Activated naive CD4-positive, alpha-beta T cell treated with anti-CD3 and anti-CD28 coated beads, Interleukin-2, amount 50 U/mL, for 72 hours (primary cell): ENCODE measurements at regions not wholly inside any gene's neighbourhood (a gene's known extent, or its start where the extent isn't known, plus 50 kb on each side); places are given as distances from the start of the nearest gene placed in this dataset.

Experiments
- ATAC-seq, 2 donors: fragments of 150-1000 bp; cut with Tn5 transposase; 2 replicates each; pipeline ENCODE4 v1.10.0; 2021; ENCODE audit warnings: mild to moderate bottlenecking in 2 of 2, moderate library complexity in 2 of 2
- DNase-seq, 2 donors: peaks; one replicate each; pipeline ENCODE4 v3.0.0; 2021 to 2022; ENCODE audit warnings: low spot score in 2 of 2
- H3K27ac Mint-ChIP-seq, 2 donors: one replicate each; pipeline ENCODE4 v1.8.0; 2022; ENCODE audit warnings: mild to moderate bottlenecking in 2 of 2, mixed read lengths in 2 of 2
- H3K36me3 Mint-ChIP-seq, 2 donors: one replicate each; pipeline ENCODE4 v1.8.0; 2022; ENCODE audit warnings: mixed read lengths in 2 of 2
- H3K9me3 Mint-ChIP-seq, 2 donors: one replicate each; pipeline ENCODE4 v1.8.0; 2022; ENCODE audit warnings: mixed read lengths in 2 of 2

GRCh38 chr3:34213478-34213877, 415.0 kb downstream of the PDCD6IP start:
- ATAC-seq, result no peak
- DNase-seq, result no peak
- Mint-ChIP-seq H3K9me3 (no peaks in the 10 kb centered on the region), H3K27ac (no peak overlapping the region), H3K36me3 (no peaks in the 10 kb centered on the region)

GRCh38 chr3:34216711-34217335, 418.4 kb downstream of the PDCD6IP start:
- no peak for ATAC-seq
- no peaks in the 10 kb centered on the region for H3K9me3 Mint-ChIP-seq
- H3K36me3 Mint-ChIP-seq, result no peaks in the 10 kb centered on the region
- H3K27ac Mint-ChIP-seq, result no peak overlapping the region
- no peak for DNase-seq

GRCh38 chr3:34218706-34219385, 420.4 kb downstream of the PDCD6IP start:
- Mint-ChIP-seq H3K9me3 (no peaks in the 10 kb centered on the region), H3K27ac (no peak overlapping the region), H3K36me3 (no peaks in the 10 kb centered on the region)
- ATAC-seq (no peak), DNase-seq (no peak)

- no peak for DNase-seq
- Mint-ChIP-seq H3K36me3 (no peaks in the 10 kb centered on the region), H3K9me3 (no peaks in the 10 kb centered on the region), H3K27ac (no peak overlapping the region)
- ATAC-seq, result no peak
These were observed 421.1 kb downstream of the PDCD6IP start for GRCh38 chr3:34219556-34219955.

DNA sequence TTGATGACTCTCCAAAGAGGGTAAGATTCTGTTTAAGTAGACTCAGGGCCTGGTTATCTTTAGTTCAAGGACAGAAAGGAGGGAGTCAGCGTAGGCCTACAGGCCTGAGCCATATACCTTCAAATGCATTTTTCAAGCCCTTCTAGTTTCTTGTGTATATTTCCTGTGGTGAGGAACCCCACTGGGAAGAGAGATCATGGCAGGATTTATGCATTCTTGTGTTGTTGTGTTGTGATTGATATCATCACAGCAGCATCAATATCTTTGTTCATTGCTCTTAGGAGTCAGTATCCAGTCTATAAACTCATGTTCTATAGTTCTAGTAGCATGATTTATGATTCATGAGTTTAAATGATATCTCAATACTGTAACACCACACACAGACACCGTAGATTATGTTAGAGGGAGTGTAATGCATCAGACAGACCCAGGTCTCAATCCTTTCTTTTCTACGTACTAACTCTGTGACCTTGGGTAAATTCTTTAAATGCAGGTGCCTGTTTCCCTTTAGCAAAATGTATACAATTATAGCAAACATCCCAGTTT, 427.5 kb downstream of the PDCD6IP start:
- DNase-seq, result no peak
- no peak overlapping the region for H3K27ac Mint-ChIP-seq
- no peaks in the 10 kb centered on the region for H3K36me3 Mint-ChIP-seq
- ATAC-seq, result no peak
- H3K9me3 Mint-ChIP-seq, result no peaks in the 10 kb centered on the region

- ATAC-seq (no peak), DNase-seq (no peak)
- Mint-ChIP-seq H3K36me3 (no peaks in the 10 kb centered on the region), H3K27ac (no peak overlapping the region), H3K9me3 (no peaks in the 10 kb centered on the region)
These were observed 431.4 kb downstream of the PDCD6IP start for GRCh38 chr3:34229876-34230275.

DNA sequence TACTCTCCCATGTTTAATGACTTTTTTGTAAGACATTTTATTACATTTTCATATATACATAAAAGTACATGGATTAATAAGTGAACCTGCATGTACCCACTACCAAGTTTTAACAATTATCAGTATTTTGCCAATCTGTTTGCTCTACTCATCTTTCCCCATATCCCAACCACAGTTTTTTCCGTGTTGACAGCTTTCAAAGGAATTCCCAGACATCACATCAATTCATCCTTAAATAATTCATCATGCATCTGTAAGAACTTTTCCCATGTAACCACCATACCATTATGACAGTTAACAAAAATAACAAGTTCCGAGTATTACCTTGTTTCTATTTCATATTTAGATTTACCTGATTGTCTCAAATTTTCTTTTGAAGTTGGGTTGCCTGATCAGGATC, 436.7 kb downstream of the PDCD6IP start:
- DNase-seq, result no peak
- ATAC-seq, result no peak

DNA sequence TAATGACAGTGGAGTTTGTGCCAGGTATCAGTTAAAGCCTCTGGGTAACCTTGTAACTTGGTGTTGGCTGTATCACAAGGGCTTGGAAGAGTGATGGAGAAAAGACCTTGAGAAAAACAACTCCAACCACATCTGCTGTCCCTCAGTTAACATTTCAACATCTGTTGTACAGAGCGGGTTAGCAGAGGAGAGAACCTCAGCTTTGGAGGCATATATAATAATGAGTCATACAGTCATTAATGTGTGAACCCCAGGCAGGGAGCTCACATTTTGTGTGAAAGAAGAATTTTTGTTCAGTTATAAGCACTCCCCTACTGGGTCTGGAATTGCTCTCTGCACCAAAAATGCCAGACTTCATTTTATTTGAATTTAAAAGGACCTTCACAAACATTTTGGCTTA, 439.5 kb downstream of the PDCD6IP start:
- no peaks in the 10 kb centered on the region for H3K9me3 Mint-ChIP-seq
- DNase-seq (no peak), ATAC-seq (no peak)
- no peak overlapping the region for H3K27ac Mint-ChIP-seq
- no peaks in the 10 kb centered on the region for H3K36me3 Mint-ChIP-seq

More for the DNA sequence above, 436.7 kb downstream of the PDCD6IP start:
- Mint-ChIP-seq H3K9me3 (no peaks in the 10 kb centered on the region), H3K36me3 (no peaks in the 10 kb centered on the region), H3K27ac (no peak overlapping the region)

DNA sequence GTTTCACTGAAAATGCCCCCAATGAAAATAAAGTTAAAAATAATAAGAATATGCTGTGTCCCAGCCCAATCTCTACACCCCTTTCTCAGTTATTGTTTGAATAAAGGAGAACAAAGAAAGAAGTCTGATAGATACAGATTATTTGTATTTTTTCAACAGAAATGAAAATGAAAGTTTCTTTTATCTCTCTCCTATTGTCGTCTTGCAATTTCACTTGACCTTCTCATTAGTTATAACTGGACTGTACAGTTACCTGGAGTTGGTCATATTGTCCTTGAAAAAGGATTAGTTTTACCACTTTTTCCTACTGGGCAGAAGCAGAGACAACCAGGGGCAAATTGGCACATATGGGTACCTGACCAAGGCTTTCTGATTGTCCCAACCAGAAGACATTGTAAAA, 440.0 kb downstream of the PDCD6IP start:
- no peaks in the 10 kb centered on the region for H3K9me3 Mint-ChIP-seq
- ATAC-seq (no peak), DNase-seq (no peak)
- no peaks in the 10 kb centered on the region for H3K36me3 Mint-ChIP-seq
- no peak overlapping the region for H3K27ac Mint-ChIP-seq

GRCh38 chr3:34239287-34239686, 440.9 kb downstream of the PDCD6IP start:
- no peaks in the 10 kb centered on the region for H3K36me3 Mint-ChIP-seq
- no peaks in the 10 kb centered on the region for H3K9me3 Mint-ChIP-seq
- ATAC-seq (no peak), DNase-seq (no peak)
- no peak overlapping the region for H3K27ac Mint-ChIP-seq

DNA sequence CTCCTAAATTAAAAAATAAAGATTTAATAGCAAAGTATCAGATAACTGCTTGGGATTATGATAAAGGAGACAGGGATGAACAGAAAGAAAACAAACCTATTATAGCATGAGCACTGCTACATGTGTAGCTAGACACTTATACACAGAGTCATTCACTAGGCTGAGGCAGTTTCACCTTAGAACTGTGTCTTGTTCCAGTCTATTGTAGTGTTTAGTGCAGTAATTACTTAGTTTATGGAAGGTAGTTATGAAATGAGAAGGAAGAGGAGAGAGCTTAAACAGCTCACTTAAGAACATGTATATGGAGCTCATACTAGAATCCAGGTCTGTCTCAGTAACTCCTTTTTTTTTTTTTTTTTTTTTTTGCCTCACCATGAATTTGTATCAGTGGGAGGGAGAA, 441.4 kb downstream of the PDCD6IP start:
- H3K36me3 Mint-ChIP-seq, result no peaks in the 10 kb centered on the region
- H3K9me3 Mint-ChIP-seq, result no peaks in the 10 kb centered on the region
- no peak overlapping the region for H3K27ac Mint-ChIP-seq
- ATAC-seq (no peak), DNase-seq (no peak)

GRCh38 chr3:34247401-34247800, 449.0 kb downstream of the PDCD6IP start:
- H3K27ac Mint-ChIP-seq, result no peak overlapping the region
- DNase-seq (no peak), ATAC-seq (no peak)
- no peaks in the 10 kb centered on the region for H3K36me3 Mint-ChIP-seq
- peaks cover 0 to 5% of the 10 kb centered on the region in 2 donors for H3K9me3 Mint-ChIP-seq

GRCh38 chr3:34248352-34248751, 449.9 kb downstream of the PDCD6IP start:
- DNase-seq (no peak), ATAC-seq (no peak)
- Mint-ChIP-seq H3K36me3 (no peaks in the 10 kb centered on the region), H3K27ac (no peak overlapping the region), H3K9me3 (peaks cover 0 to 5% of the 10 kb centered on the region in 2 donors)

DNA sequence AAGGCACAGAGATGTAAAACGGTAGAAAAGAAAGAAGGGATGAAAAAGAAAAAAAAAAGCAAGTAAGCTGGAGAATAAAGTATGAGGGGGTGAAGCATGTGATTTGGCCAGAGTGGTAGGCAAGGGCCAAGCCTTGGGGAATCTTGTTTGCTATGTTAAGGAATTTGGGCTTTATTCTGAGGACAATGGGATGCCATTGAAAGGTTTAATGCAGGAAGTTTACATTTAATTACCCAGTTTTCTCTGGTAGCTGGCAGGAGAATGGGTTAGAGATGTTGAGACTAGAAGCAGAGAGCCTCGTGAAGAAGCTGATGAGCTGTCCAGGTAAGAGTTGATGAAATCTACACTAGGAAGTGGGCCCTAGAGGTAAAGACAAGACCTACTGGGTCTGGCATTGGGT, 455.9 kb downstream of the PDCD6IP start:
- no peaks in the 10 kb centered on the region for H3K9me3 Mint-ChIP-seq
- H3K27ac Mint-ChIP-seq, result no peak overlapping the region
- no peaks in the 10 kb centered on the region for H3K36me3 Mint-ChIP-seq
- DNase-seq (no peak), ATAC-seq (no peak)

DNA sequence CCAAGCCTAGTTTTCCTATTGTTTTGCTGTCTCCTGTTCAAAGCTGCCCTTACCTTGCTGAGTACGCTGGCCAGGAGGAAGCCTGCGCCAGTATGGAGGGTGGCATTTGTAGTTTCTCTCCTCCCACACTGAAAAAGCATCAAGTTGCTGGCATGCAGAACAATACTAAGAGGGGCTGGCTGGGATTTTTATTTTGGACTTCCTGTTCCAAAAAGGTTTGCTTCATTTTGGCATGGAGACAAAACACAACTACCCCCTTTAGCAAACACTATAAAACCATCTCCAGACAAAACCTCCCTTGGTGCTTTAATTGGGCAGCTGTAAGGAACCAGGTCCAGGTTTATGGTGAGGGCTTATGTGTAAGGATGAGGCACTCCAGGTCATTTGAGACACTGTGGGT, 457.6 kb downstream of the PDCD6IP start:
- Mint-ChIP-seq H3K9me3 (no peaks in the 10 kb centered on the region), H3K27ac (no peak overlapping the region), H3K36me3 (no peaks in the 10 kb centered on the region)
- ATAC-seq (no peak), DNase-seq (no peak)

GRCh38 chr3:34256791-34257190, 458.4 kb downstream of the PDCD6IP start:
- DNase-seq (no peak), ATAC-seq (no peak)
- no peaks in the 10 kb centered on the region for H3K36me3 Mint-ChIP-seq
- H3K27ac Mint-ChIP-seq, result no peak overlapping the region
- no peaks in the 10 kb centered on the region for H3K9me3 Mint-ChIP-seq

DNA sequence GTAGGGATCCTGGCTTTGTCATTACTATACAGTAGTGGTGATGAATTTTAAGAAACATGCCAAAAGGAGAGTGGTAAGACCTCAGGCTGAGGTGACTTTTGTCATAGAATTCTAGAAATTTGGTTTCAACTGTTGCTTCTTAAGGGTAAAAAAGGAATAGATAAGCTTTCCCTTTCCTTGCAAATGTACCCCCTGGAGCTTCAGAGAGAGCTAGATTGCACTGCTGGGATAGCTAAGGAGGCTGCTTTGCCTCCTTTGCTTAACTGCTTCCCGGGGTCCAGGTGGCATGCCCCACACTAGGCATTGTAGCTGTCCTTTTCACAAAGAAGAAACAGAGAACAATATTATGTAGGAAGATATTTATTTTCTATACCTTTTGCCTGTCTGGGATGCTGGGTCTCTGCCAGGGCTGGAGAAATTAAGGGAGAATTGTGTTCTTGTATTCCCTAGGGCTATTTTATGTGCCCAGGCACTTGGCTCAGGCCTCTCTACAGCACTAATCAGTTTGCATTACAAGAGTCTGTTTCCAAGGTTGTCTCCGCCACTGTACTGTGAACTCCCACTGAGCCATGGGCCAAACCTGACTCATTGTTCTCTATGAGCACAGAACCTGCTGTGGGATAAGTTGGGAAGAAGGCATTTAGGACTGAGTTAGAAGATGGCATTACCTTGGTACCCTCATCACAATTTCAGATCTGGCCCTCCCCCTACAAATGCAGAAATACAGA, 460.0 kb downstream of the PDCD6IP start:
- no peak overlapping the region for H3K27ac Mint-ChIP-seq
- ATAC-seq (no peak), DNase-seq (no peak)
- H3K9me3 Mint-ChIP-seq, result no peaks in the 10 kb centered on the region
- H3K36me3 Mint-ChIP-seq, result no peaks in the 10 kb centered on the region
